ENCODE measurements at regions not wholly inside any gene's neighbourhood (a gene's known extent, or its start where the extent isn't known, plus 50 kb on each side); places are given as distances from the start of the nearest gene placed in this dataset.
A peak's percentile ranks its signal among the peaks of the same experiment; 100 is the strongest.

GRCh38 chr2:16263241-16263890 lies 323.0 kb downstream of the MYCN start:
- ChIA-PET CTCF (no interaction called here), POLR2A (no interaction called here)
- H3K4me3 Mint-ChIP-seq: no peak overlapping the region
- no peaks in the 10 kb centered on the region for H3K9me3 ChIP-seq (ENCODE audit: low read length)
- DNase-seq: no peak
- no peaks in the 10 kb centered on the region for H3K4me1 Mint-ChIP-seq
- no peak overlapping the region for H3K27ac ChIP-seq (ENCODE audit: low read depth, low read length)
- no peaks in the 10 kb centered on the region for H3K4me1 ChIP-seq (ENCODE audit: insufficient read depth, low read length)
- no peaks in the 10 kb centered on the region for H3K36me3 Mint-ChIP-seq
- no peaks in the 10 kb centered on the region for H3K27me3 Mint-ChIP-seq
- H3K36me3 ChIP-seq (ENCODE audit: insufficient read depth, low read length): no peaks in the 10 kb centered on the region
- no peak overlapping the region for H3K27ac Mint-ChIP-seq
- H3K27me3 ChIP-seq (ENCODE audit: insufficient read depth, low read length, poor library complexity, severe bottlenecking): no peaks in the 10 kb centered on the region
- H3K9me3 Mint-ChIP-seq: peaks cover 0 to 5% (median 0%) of the 10 kb centered on the region in 5 donors
- H3K4me3 ChIP-seq (ENCODE audit: low read length): no peak overlapping the region

- Histone ChIP-seq H3K4me1 (ENCODE audit: insufficient read depth, low read length) (no peaks in the 10 kb centered on the region), H3K4me3 (ENCODE audit: low read length) (no peak overlapping the region), H3K36me3 (ENCODE audit: insufficient read depth, low read length) (no peaks in the 10 kb centered on the region), H3K9me3 (ENCODE audit: low read length) (no peaks in the 10 kb centered on the region), H3K27ac (ENCODE audit: low read depth, low read length) (no peak overlapping the region), H3K27me3 (ENCODE audit: insufficient read depth, low read length, poor library complexity, severe bottlenecking) (no peaks in the 10 kb centered on the region)
- H3K4me1 Mint-ChIP-seq: no peaks in the 10 kb centered on the region
- H3K4me3 Mint-ChIP-seq: no peak overlapping the region
- ChIA-PET POLR2A (no interaction called here), CTCF (no interaction called here)
- peaks cover 0 to 3% (median 0%) of the 10 kb centered on the region in 5 donors for H3K9me3 Mint-ChIP-seq
- H3K36me3 Mint-ChIP-seq: no peaks in the 10 kb centered on the region
- H3K27ac Mint-ChIP-seq: no peak overlapping the region
- DNase-seq: no peak
- no peaks in the 10 kb centered on the region for H3K27me3 Mint-ChIP-seq
Measured at GRCh38 chr2:16262526-16263178, 322.3 kb downstream of the MYCN start.

- Mint-ChIP-seq H3K9me3 (peaks cover 0 to 3% (median 0%) of the 10 kb centered on the region in 5 donors), H3K27me3 (no peaks in the 10 kb centered on the region), H3K4me3 (no peak overlapping the region), H3K27ac (no peak overlapping the region), H3K36me3 (no peaks in the 10 kb centered on the region), H3K4me1 (no peaks in the 10 kb centered on the region)
- Histone ChIP-seq H3K27ac (ENCODE audit: low read depth, low read length) (no peak overlapping the region), H3K27me3 (ENCODE audit: insufficient read depth, low read length, poor library complexity, severe bottlenecking) (no peaks in the 10 kb centered on the region), H3K4me1 (ENCODE audit: insufficient read depth, low read length) (no peaks in the 10 kb centered on the region), H3K9me3 (ENCODE audit: low read length) (no peaks in the 10 kb centered on the region), H3K36me3 (ENCODE audit: insufficient read depth, low read length) (no peaks in the 10 kb centered on the region), H3K4me3 (ENCODE audit: low read length) (no peak overlapping the region)
- ChIA-PET POLR2A (no interaction called here), CTCF (no interaction called here)
- DNase-seq: no peak
Measured at GRCh38 chr2:16261791-16262190, 321.4 kb downstream of the MYCN start.

GRCh38 chr2:16261071-16261470 lies 320.7 kb downstream of the MYCN start:
- Histone ChIP-seq H3K4me1 (ENCODE audit: insufficient read depth, low read length) (no peaks in the 10 kb centered on the region), H3K27ac (ENCODE audit: low read depth, low read length) (no peak overlapping the region), H3K36me3 (ENCODE audit: insufficient read depth, low read length) (no peaks in the 10 kb centered on the region), H3K9me3 (ENCODE audit: low read length) (no peaks in the 10 kb centered on the region), H3K4me3 (ENCODE audit: low read length) (no peak overlapping the region), H3K27me3 (ENCODE audit: insufficient read depth, low read length, poor library complexity, severe bottlenecking) (no peaks in the 10 kb centered on the region)
- DNase-seq: no peak
- no peaks in the 10 kb centered on the region for H3K36me3 Mint-ChIP-seq
- no peak overlapping the region for H3K4me3 Mint-ChIP-seq
- peaks cover 0 to 3% (median 2%) of the 10 kb centered on the region in 5 donors for H3K9me3 Mint-ChIP-seq
- H3K27ac Mint-ChIP-seq: no peak overlapping the region
- ChIA-PET CTCF (no interaction called here), POLR2A (no interaction called here)
- H3K27me3 Mint-ChIP-seq: no peaks in the 10 kb centered on the region
- no peaks in the 10 kb centered on the region for H3K4me1 Mint-ChIP-seq

GRCh38 chr2:16260041-16260830 lies 319.9 kb downstream of the MYCN start:
- Mint-ChIP-seq H3K36me3 (no peaks in the 10 kb centered on the region), H3K27ac (no peak overlapping the region), H3K9me3 (peaks cover 0 to 3% (median 2%) of the 10 kb centered on the region in 5 donors), H3K4me1 (no peaks in the 10 kb centered on the region), H3K4me3 (no peak overlapping the region), H3K27me3 (no peaks in the 10 kb centered on the region)
- no peaks in the 10 kb centered on the region for H3K9me3 ChIP-seq (ENCODE audit: low read length)
- H3K4me1 ChIP-seq (ENCODE audit: insufficient read depth, low read length): no peaks in the 10 kb centered on the region
- ChIA-PET POLR2A (no interaction called here), CTCF (interaction anchor here (1.5 kb wide), 1 partner anchor 18 kb away, joined by 3 read pairs; no protein-coding TSS in a partner anchor)
- no peak for DNase-seq
- H3K27me3 ChIP-seq (ENCODE audit: insufficient read depth, low read length, poor library complexity, severe bottlenecking): no peaks in the 10 kb centered on the region
- no peak overlapping the region for H3K4me3 ChIP-seq (ENCODE audit: low read length)
- H3K36me3 ChIP-seq (ENCODE audit: insufficient read depth, low read length): no peaks in the 10 kb centered on the region
- no peak overlapping the region for H3K27ac ChIP-seq (ENCODE audit: low read depth, low read length)

GRCh38 chr2:16259010-16259409 lies 318.7 kb downstream of the MYCN start:
- POLR2A ChIA-PET: no interaction called here

GRCh38 chr2:16258350-16258749 lies 318.0 kb downstream of the MYCN start:
- H3K36me3 Mint-ChIP-seq: no peaks in the 10 kb centered on the region
- CTCF ChIA-PET: no interaction called here
- H3K27me3 ChIP-seq (ENCODE audit: insufficient read depth, low read length, poor library complexity, severe bottlenecking): no peaks in the 10 kb centered on the region

More at GRCh38 chr2:16259010-16259409, 318.7 kb downstream of the MYCN start:
- no peaks in the 10 kb centered on the region for H3K4me1 ChIP-seq (ENCODE audit: insufficient read depth, low read length)
- no peak overlapping the region for H3K27ac ChIP-seq (ENCODE audit: low read depth, low read length)
- H3K9me3 Mint-ChIP-seq: peaks cover 0 to 3% (median 2%) of the 10 kb centered on the region in 5 donors
- H3K27me3 Mint-ChIP-seq: no peaks in the 10 kb centered on the region
- no peaks in the 10 kb centered on the region for H3K4me1 Mint-ChIP-seq
- H3K27me3 ChIP-seq (ENCODE audit: insufficient read depth, low read length, poor library complexity, severe bottlenecking): no peaks in the 10 kb centered on the region
- CTCF ChIA-PET: interaction anchor here (1.5 kb wide), 1 partner anchor 16 kb away, joined by 3 read pairs; no protein-coding TSS in a partner anchor
- no peak for DNase-seq
- H3K36me3 Mint-ChIP-seq: no peaks in the 10 kb centered on the region
- no peak overlapping the region for H3K4me3 Mint-ChIP-seq
- H3K36me3 ChIP-seq (ENCODE audit: insufficient read depth, low read length): no peaks in the 10 kb centered on the region
- H3K27ac Mint-ChIP-seq: no peak overlapping the region
- H3K4me3 ChIP-seq (ENCODE audit: low read length): no peak overlapping the region
- H3K9me3 ChIP-seq (ENCODE audit: low read length): no peaks in the 10 kb centered on the region

GRCh38 chr2:16257322-16258028 lies 317.1 kb downstream of the MYCN start:
- no peaks in the 10 kb centered on the region for H3K36me3 Mint-ChIP-seq

More at GRCh38 chr2:16258350-16258749, 318.0 kb downstream of the MYCN start:
- Histone ChIP-seq H3K27ac (ENCODE audit: low read depth, low read length) (no peak overlapping the region), H3K36me3 (ENCODE audit: insufficient read depth, low read length) (no peaks in the 10 kb centered on the region), H3K4me1 (ENCODE audit: insufficient read depth, low read length) (no peaks in the 10 kb centered on the region), H3K4me3 (ENCODE audit: low read length) (no peak overlapping the region), H3K9me3 (ENCODE audit: low read length) (no peaks in the 10 kb centered on the region)
- H3K27ac Mint-ChIP-seq: no peak overlapping the region
- no peaks in the 10 kb centered on the region for H3K27me3 Mint-ChIP-seq
- DNase-seq: no peak
- H3K9me3 Mint-ChIP-seq: peaks cover 0 to 4% (median 2%) of the 10 kb centered on the region in 5 donors
- POLR2A ChIA-PET: no interaction called here
- no peak overlapping the region for H3K4me3 Mint-ChIP-seq
- no peaks in the 10 kb centered on the region for H3K4me1 Mint-ChIP-seq

More at GRCh38 chr2:16257322-16258028, 317.1 kb downstream of the MYCN start:
- H3K4me1 Mint-ChIP-seq: no peaks in the 10 kb centered on the region
- ChIA-PET CTCF (no interaction called here), POLR2A (no interaction called here)
- Histone ChIP-seq H3K27ac (ENCODE audit: low read depth, low read length) (no peak overlapping the region), H3K27me3 (ENCODE audit: insufficient read depth, low read length, poor library complexity, severe bottlenecking) (no peaks in the 10 kb centered on the region), H3K36me3 (ENCODE audit: insufficient read depth, low read length) (no peaks in the 10 kb centered on the region), H3K9me3 (ENCODE audit: low read length) (no peaks in the 10 kb centered on the region), H3K4me3 (ENCODE audit: low read length) (no peak overlapping the region), H3K4me1 (ENCODE audit: insufficient read depth, low read length) (no peaks in the 10 kb centered on the region)
- H3K27me3 Mint-ChIP-seq: no peaks in the 10 kb centered on the region
- peaks cover 0 to 3% (median 0%) of the 10 kb centered on the region in 5 donors for H3K9me3 Mint-ChIP-seq
- no peak for DNase-seq
- peak overlapping the region in 1 of 8 donors; percentile 61 for H3K27ac Mint-ChIP-seq
- H3K4me3 Mint-ChIP-seq: no peak overlapping the region
